ENCODE measurements at regions not wholly inside any gene's neighbourhood (a gene's known extent, or its start where the extent isn't known, plus 50 kb on each side); places are given as distances from the start of the nearest gene placed in this dataset.

- TF ChIP-seq CTCF (conservative IDR thresholded peaks at IDR 0.05; ENCODE audit: low read length) (no peak), EZH2phosphoT487 (IDR thresholded peaks at IDR 0.05; ENCODE audit: borderline replicate concordance) (no peak)
Observed at GRCh38 chr9:119114681-119115080, 254.6 kb downstream of the BRINP1 start.
